A673 (cell line): ENCODE measurements at regions not wholly inside any gene's neighbourhood (a gene's known extent, or its start where the extent isn't known, plus 50 kb on each side); places are given as distances from the start of the nearest gene placed in this dataset.

ENCODE experiments used
- BruUV-seq: library from RNA; stranded (reverse); fragments of 400-500 nt; replicated peaks from 2 replicates; lab custom pipeline; 2021; lab: Mats Ljungman, UMichigan
- CTCF ChIA-PET: fragments of 300-600 bp; sonication (Branson Sonifier 250); formaldehyde crosslinking; loops from one replicate; lab custom pipeline; 2022; ENCODE audit warnings: antibody characterized with exemption; lab: Charles Lee
- POLR2A ChIA-PET: fragments of 300-600 bp; sonication (Branson Sonifier 250); formaldehyde crosslinking; loops from one replicate; lab custom pipeline; 2022; ENCODE audit warnings: antibody characterized with exemption; ENCODE audit not compliant: low non-redundant PET; lab: Charles Lee
- DNase-seq: peaks from one replicate; pipeline ENCODE4 v3.0.0-alpha.2; 2015; ENCODE audit warnings: low spot score
- H3K27ac ChIP-seq: fragments of 200-600 bp; sonication (generic); 2 replicates; pipeline ENCODE4 v1.5.1; 2016; ENCODE audit warnings: mixed run types, low read depth, mild to moderate bottlenecking, mixed read lengths, antibody characterized with exemption, low read length; ENCODE audit not compliant: poor library complexity, severe bottlenecking
- H3K27me3 ChIP-seq: fragments of 200-600 bp; sonication (generic); replicated peaks from 2 replicates; pipeline ENCODE4 v1.6.1; 2017; ENCODE audit warnings: mixed run types, low read depth, mild to moderate bottlenecking, mixed read lengths, antibody characterized with exemption, low read length; ENCODE audit not compliant: insufficient read depth, poor library complexity
- H3K36me3 ChIP-seq: fragments of 200-600 bp; sonication (generic); 2 replicates; pipeline ENCODE4 v1.6.1; 2016; ENCODE audit warnings: mixed run types, mild to moderate bottlenecking, mixed read lengths, antibody characterized with exemption, low read length; ENCODE audit not compliant: insufficient read depth, poor library complexity, severe bottlenecking
- H3K4me1 ChIP-seq: fragments of 200-600 bp; sonication (generic); 2 replicates; pipeline ENCODE4 v1.6.1; 2017; ENCODE audit warnings: mixed run types, mild to moderate bottlenecking, mixed read lengths, antibody characterized with exemption, low read length; ENCODE audit not compliant: insufficient read depth, poor library complexity, severe bottlenecking
- H3K4me3 ChIP-seq: fragments of 200-600 bp; sonication (generic); 2 replicates; pipeline ENCODE4 v1.5.1; 2016; ENCODE audit warnings: low read depth, mixed run types, mild to moderate bottlenecking, mixed read lengths, low read length; ENCODE audit not compliant: poor library complexity, severe bottlenecking
- H3K9me3 ChIP-seq: fragments of 200-600 bp; sonication (generic); 2 replicates; pipeline ENCODE4 v1.6.1; 2016; ENCODE audit warnings: mixed run types, low read depth, mild to moderate bottlenecking, mixed read lengths, antibody characterized with exemption, low read length; ENCODE audit not compliant: poor library complexity, severe bottlenecking
- EZH2 ChIP-seq: fragments of 200-600 bp; sonication (generic); IDR thresholded peaks from 2 replicates; pipeline ENCODE4 v1.6.1; 2017; ENCODE audit warnings: borderline replicate concordance, low read depth, mild to moderate bottlenecking, mixed read lengths, antibody characterized with exemption, low read length; ENCODE audit not compliant: poor library complexity, severe bottlenecking
- intact Hi-C: fragments of 100-400 bp; cut with micrococcal nuclease; formaldehyde crosslinking; loops from one replicate; pipeline ENCODE4 v1.10.0; 2022; ENCODE audit not compliant: unreplicated experiment
- TF ChIP-seq, protein P1 (sequence below): fragments of 300-800, 200-600 bp; sonication (generic); conservative IDR thresholded peaks from 2 replicates; pipeline ENCODE4 v1.5.1; 2017; ENCODE audit warnings: low read depth, mild to moderate bottlenecking, antibody characterized with exemption, low read length, moderate library complexity, mixed read lengths

DNA sequence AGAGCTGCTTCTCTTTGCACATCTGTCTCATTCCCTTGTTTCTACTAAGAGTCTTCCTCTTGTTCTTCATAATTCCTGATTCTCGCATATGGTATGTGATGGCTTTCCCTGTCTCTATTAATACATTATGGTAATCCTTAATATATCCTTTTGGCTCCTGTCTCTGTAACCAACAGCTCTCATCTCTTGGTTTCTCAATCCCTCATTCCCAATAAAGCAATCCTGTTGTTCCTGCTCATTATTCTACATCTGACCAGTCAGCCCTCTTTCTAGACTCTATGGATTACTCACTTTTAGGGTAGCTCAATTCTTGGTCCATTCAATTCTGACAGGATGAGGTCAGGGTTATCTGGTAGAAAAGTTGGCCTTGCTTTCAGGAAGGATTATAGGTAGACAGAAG lies 349.9 kb downstream of the LRIG3 start:
- no peaks in the 10 kb centered on the region for H3K4me1 ChIP-seq
- POLR2A ChIA-PET = no interaction called here
- H3K4me3 ChIP-seq = no peak overlapping the region
- TF ChIP-seq EZH2 = no peak
- TF ChIP-seq, protein P1, sequence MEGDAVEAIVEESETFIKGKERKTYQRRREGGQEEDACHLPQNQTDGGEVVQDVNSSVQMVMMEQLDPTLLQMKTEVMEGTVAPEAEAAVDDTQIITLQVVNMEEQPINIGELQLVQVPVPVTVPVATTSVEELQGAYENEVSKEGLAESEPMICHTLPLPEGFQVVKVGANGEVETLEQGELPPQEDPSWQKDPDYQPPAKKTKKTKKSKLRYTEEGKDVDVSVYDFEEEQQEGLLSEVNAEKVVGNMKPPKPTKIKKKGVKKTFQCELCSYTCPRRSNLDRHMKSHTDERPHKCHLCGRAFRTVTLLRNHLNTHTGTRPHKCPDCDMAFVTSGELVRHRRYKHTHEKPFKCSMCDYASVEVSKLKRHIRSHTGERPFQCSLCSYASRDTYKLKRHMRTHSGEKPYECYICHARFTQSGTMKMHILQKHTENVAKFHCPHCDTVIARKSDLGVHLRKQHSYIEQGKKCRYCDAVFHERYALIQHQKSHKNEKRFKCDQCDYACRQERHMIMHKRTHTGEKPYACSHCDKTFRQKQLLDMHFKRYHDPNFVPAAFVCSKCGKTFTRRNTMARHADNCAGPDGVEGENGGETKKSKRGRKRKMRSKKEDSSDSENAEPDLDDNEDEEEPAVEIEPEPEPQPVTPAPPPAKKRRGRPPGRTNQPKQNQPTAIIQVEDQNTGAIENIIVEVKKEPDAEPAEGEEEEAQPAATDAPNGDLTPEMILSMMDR = no peak
- no peak overlapping the region for H3K27ac ChIP-seq
- H3K9me3 ChIP-seq = no peaks in the 10 kb centered on the region
- no TSS peak for BruUV-seq
- no peak for DNase-seq
- no peaks in the 10 kb centered on the region for H3K36me3 ChIP-seq
- intact Hi-C loops = no loop called here
- H3K27me3 ChIP-seq = no peaks in the 10 kb centered on the region
- CTCF ChIA-PET = no interaction called here

DNA sequence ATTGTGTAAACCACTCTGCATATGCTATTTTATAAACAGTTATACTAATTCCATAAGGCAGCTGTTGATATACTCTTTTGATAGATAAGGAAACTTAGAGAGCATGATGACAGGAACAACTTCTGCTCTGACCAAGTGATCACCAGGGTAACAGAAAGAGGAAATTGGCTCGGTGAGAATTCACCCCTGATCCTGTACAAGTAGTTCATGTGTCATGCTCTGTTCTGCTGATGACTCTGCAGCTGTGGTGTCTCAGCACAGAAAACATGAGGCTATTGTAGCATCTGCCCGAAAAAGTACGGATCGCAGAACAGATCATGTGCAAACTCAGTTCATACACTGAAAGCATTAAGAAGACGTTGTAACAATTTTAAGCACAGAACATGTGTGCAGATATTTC lies 345.0 kb downstream of the LRIG3 start:
- CTCF ChIA-PET = no interaction called here

DNA sequence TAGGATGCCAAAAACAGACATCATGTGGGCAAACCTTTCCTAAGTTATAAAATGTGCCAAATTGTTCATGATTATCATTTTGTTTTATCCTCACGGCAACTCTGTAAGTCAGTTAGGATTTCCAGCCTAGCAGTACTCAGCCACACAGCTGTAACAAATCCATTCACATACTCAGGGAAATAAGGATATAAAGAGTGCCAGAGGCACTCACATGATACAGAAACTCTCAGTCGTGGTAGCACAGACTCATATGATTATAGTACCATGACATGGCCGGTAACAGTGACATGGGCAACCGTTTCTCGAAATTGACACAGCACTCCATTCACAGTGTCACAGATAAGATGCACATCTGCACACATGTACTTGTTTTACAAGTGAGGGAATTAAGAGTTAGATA lies 344.2 kb downstream of the LRIG3 start:
- ChIA-PET POLR2A (no interaction called here), CTCF (no interaction called here)
- TF ChIP-seq, protein P1 = no peak
- no peak for TF ChIP-seq EZH2
- Histone ChIP-seq H3K27ac (no peak overlapping the region), H3K27me3 (no peaks in the 10 kb centered on the region), H3K36me3 (no peaks in the 10 kb centered on the region), H3K4me3 (no peak overlapping the region), H3K4me1 (no peaks in the 10 kb centered on the region), H3K9me3 (no peaks in the 10 kb centered on the region)
- intact Hi-C loops = no loop called here
- DNase-seq = no peak
- BruUV-seq = no TSS peak

More for the DNA sequence above, 345.0 kb downstream of the LRIG3 start:
- intact Hi-C loops = no loop called here
- no peaks in the 10 kb centered on the region for H3K4me1 ChIP-seq
- no peaks in the 10 kb centered on the region for H3K9me3 ChIP-seq
- H3K27ac ChIP-seq = no peak overlapping the region
- POLR2A ChIA-PET = no interaction called here
- TF ChIP-seq EZH2 = no peak
- TF ChIP-seq, protein P1 = no peak
- H3K27me3 ChIP-seq = no peaks in the 10 kb centered on the region
- no TSS peak for BruUV-seq
- no peak overlapping the region for H3K4me3 ChIP-seq
- no peak for DNase-seq
- H3K36me3 ChIP-seq = no peaks in the 10 kb centered on the region
